ENCODE measurements at regions not wholly inside any gene's neighbourhood (a gene's known extent, or its start where the extent isn't known, plus 50 kb on each side); places are given as distances from the start of the nearest gene placed in this dataset.

- TF ChIP-seq POLR2AphosphoS5 (IDR thresholded peaks at IDR 0.05; ENCODE audit: low read depth, low read length) (no peak), CTCF (IDR thresholded peaks at IDR 0.05) (no peak)
Observed at GRCh38 chr5:6806668-6807067, 93.4 kb downstream of the TENT4A start.

Measured in Panc1 (cell line).